Upper lobe of left lung (tissue), 4 donors: ENCODE measurements at regions not wholly inside any gene's neighbourhood (a gene's known extent, or its start where the extent isn't known, plus 50 kb on each side); places are given as distances from the start of the nearest gene placed in this dataset.

Source experiments
- EP300 ChIP-seq, 4 donors: sonication (generic); formaldehyde crosslinking; IDR thresholded peaks; one replicate each; pipeline ENCODE4 v1.5.1; 2017; ENCODE audit warnings: antibody characterized with exemption in 4 of 4, control low read depth in 2 of 4
- POLR2A ChIP-seq, 4 donors: fragments of 450-650 bp; IDR thresholded peaks; one replicate each; pipeline ENCODE4 v1.5.1; 2016 to 2017; ENCODE audit warnings: antibody characterized with exemption in 4 of 4, mild to moderate bottlenecking in 2 of 4
- POLR2AphosphoS5 ChIP-seq, 2 donors: sonication (generic); formaldehyde crosslinking; IDR thresholded peaks; one replicate each; pipeline ENCODE4 v1.5.1; 2017; ENCODE audit warnings: antibody characterized with exemption in 2 of 2
- TF ChIP-seq, protein P1 (sequence below), 6 experiments: fragments of 450-650 bp in 4 of 6; fragments of 200-600 bp in 2 of 6; sonication (generic) in 2 of 6; IDR thresholded peaks; one replicate each; pipeline ENCODE4 v1.5.1; 2016 to 2019; ENCODE audit warnings: antibody characterized with exemption in 6 of 6

GRCh38 chr17:65442250-65442649 lies 119.2 kb downstream of the AXIN2 start:
- TF ChIP-seq, protein P1, sequence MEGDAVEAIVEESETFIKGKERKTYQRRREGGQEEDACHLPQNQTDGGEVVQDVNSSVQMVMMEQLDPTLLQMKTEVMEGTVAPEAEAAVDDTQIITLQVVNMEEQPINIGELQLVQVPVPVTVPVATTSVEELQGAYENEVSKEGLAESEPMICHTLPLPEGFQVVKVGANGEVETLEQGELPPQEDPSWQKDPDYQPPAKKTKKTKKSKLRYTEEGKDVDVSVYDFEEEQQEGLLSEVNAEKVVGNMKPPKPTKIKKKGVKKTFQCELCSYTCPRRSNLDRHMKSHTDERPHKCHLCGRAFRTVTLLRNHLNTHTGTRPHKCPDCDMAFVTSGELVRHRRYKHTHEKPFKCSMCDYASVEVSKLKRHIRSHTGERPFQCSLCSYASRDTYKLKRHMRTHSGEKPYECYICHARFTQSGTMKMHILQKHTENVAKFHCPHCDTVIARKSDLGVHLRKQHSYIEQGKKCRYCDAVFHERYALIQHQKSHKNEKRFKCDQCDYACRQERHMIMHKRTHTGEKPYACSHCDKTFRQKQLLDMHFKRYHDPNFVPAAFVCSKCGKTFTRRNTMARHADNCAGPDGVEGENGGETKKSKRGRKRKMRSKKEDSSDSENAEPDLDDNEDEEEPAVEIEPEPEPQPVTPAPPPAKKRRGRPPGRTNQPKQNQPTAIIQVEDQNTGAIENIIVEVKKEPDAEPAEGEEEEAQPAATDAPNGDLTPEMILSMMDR (IDR thresholded peaks at IDR 0.05): no peak
- TF ChIP-seq EP300 (IDR thresholded peaks at IDR 0.05): no peak
- TF ChIP-seq POLR2A (IDR thresholded peaks at IDR 0.05): no peak
- TF ChIP-seq POLR2AphosphoS5 (IDR thresholded peaks at IDR 0.05): no peak
